Muscle layer of colon (tissue), 2 donors: ENCODE measurements at regions not wholly inside any gene's neighbourhood (a gene's known extent, or its start where the extent isn't known, plus 50 kb on each side); places are given as distances from the start of the nearest gene placed in this dataset.
"Not testable (repeated sequence)": the region's sequence is repeated elsewhere in the genome, so short reads cannot be mapped to it uniquely, and the experiment has no call there.

Experiments used
- H3K27ac ChIP-seq: one replicate; pipeline ENCODE4 v1.7.0; 2013; ENCODE audit warnings: low read depth, mild to moderate bottlenecking, low read length, moderate library complexity
- H3K27me3 ChIP-seq, 2 donors: one replicate each; pipeline ENCODE4 v1.7.0; 2013; ENCODE audit warnings: low read length in 2 of 2, mild to moderate bottlenecking in 2 of 2; ENCODE audit not compliant: insufficient read depth in 2 of 2, control insufficient read depth in 1 of 2
- H3K36me3 ChIP-seq: one replicate; pipeline ENCODE4 v1.7.0; 2013; ENCODE audit warnings: mild to moderate bottlenecking, low read length; ENCODE audit not compliant: insufficient read depth
- H3K4me1 ChIP-seq: one replicate; pipeline ENCODE4 v1.7.0; 2013; ENCODE audit warnings: mild to moderate bottlenecking, low read length; ENCODE audit not compliant: insufficient read depth
- H3K4me3 ChIP-seq, 2 donors: one replicate each; pipeline ENCODE4 v1.7.0; 2013; ENCODE audit warnings: low read length in 2 of 2, low read depth in 1 of 2, mild to moderate bottlenecking in 1 of 2, moderate library complexity in 1 of 2
- H3K9ac ChIP-seq: one replicate; pipeline ENCODE4 v1.7.0; 2013; ENCODE audit warnings: low read length
- H3K9me3 ChIP-seq: one replicate; pipeline ENCODE4 v1.7.0; 2013; ENCODE audit warnings: mild to moderate bottlenecking, low read length
- donor health status: abdominal sarcoma.
- donor health status: Adenocarcinoma of cecum.

DNA sequence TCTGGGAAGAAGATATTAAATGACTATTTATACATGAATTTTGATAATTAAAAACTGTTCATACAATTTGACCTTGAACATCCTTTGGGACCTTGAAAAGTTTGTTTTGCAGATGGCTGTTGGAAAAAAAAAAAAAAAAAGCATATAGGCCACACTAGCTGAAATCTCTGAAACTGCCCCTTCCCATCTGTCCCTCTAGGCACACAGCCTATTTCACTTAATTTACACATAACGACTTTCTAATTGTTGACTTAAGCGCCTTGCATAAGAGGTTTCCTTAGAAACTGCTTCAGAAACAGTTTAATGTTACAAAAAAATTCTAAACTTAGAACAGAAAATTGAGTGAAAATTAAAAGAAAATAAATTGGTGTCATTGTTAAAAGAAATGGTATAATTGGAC lies 131.0 kb downstream of the COX18 start:
- H3K36me3 ChIP-seq = no peaks in the 10 kb centered on the region
- H3K27me3 ChIP-seq = no peaks in the 10 kb centered on the region
- H3K9me3 ChIP-seq = no peaks in the 10 kb centered on the region
- H3K9ac ChIP-seq = no peak overlapping the region
- H3K4me1 ChIP-seq = no peaks in the 10 kb centered on the region
- no peak overlapping the region for H3K27ac ChIP-seq
- H3K4me3 ChIP-seq = no peak overlapping the region

DNA sequence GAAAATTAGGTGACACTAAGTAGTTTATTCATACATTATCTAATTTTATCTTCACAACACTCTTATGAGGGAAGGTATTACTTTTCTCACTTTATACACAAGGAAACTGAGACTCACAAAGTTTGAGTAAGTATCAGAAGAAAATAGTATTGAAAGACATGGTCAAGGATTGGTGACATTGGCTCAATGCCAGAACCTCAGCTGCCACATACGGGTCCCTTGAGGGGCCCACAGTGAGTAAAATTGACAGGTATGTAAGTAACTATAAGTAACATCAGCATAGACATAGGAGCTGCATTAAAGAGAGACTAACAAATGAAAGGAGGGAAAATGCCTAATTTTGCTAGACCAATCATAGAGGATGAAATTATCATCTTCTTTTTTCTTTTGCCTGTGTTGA lies 134.1 kb downstream of the COX18 start:
- Histone ChIP-seq H3K27ac (no peak overlapping the region), H3K4me3 (no peak overlapping the region), H3K9me3 (no peaks in the 10 kb centered on the region), H3K4me1 (no peaks in the 10 kb centered on the region), H3K27me3 (no peaks in the 10 kb centered on the region), H3K36me3 (no peaks in the 10 kb centered on the region), H3K9ac (no peak overlapping the region)

DNA sequence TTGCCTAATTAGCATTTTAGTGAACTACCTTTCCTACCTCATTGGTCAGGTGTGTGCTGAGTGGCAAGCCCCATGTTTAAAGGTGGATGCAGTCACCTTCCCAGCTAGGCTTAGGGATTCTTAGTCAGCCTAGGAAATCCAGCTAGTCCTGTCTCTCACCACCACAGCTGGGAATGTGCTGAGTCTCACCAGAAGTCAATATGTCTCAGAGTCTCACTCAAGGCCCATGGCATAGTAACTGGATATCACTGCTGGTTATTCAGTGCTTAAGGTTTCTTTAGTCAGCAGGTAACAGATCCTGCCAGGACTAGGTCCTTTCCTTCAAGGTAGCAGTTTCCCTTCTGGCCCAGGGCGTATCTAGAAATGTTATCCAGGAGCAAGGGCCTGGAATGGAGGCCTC lies 136.5 kb downstream of the COX18 start:
- Histone ChIP-seq H3K27ac (no peak overlapping the region), H3K36me3 (no peaks in the 10 kb centered on the region), H3K9me3 (no peaks in the 10 kb centered on the region), H3K4me1 (no peaks in the 10 kb centered on the region), H3K4me3 (no peak overlapping the region), H3K27me3 (no peaks in the 10 kb centered on the region), H3K9ac (no peak overlapping the region)

- Histone ChIP-seq H3K9ac (no peak overlapping the region), H3K4me1 (no peaks in the 10 kb centered on the region), H3K27me3 (no peaks in the 10 kb centered on the region), H3K27ac (no peak overlapping the region), H3K4me3 (no peak overlapping the region), H3K36me3 (no peaks in the 10 kb centered on the region), H3K9me3 (no peaks in the 10 kb centered on the region)
These were observed 138.2 kb downstream of the COX18 start for GRCh38 chr4:72931346-72931745.

- H3K27ac ChIP-seq, H3K36me3 ChIP-seq, H3K4me1 ChIP-seq, H3K27me3 ChIP-seq, H3K4me3 ChIP-seq, H3K9ac ChIP-seq, H3K9me3 ChIP-seq: not testable (repeated sequence)
These were observed 139.8 kb downstream of the COX18 start for GRCh38 chr4:72929596-72930274.

GRCh38 chr4:72924814-72925213 lies 144.7 kb downstream of the COX18 start:
- Histone ChIP-seq H3K27me3 (no peaks in the 10 kb centered on the region), H3K9ac (no peak overlapping the region), H3K36me3 (no peaks in the 10 kb centered on the region), H3K4me3 (no peak overlapping the region), H3K9me3 (no peaks in the 10 kb centered on the region), H3K27ac (no peak overlapping the region), H3K4me1 (no peaks in the 10 kb centered on the region)

- H3K27ac ChIP-seq = no peak overlapping the region
- H3K4me1 ChIP-seq = no peaks in the 10 kb centered on the region
- no peak overlapping the region for H3K9ac ChIP-seq
- no peak overlapping the region for H3K4me3 ChIP-seq
- no peaks in the 10 kb centered on the region for H3K36me3 ChIP-seq
- no peaks in the 10 kb centered on the region for H3K9me3 ChIP-seq
- no peaks in the 10 kb centered on the region for H3K27me3 ChIP-seq
These were observed 149.6 kb downstream of the COX18 start for GRCh38 chr4:72919937-72920336.

DNA sequence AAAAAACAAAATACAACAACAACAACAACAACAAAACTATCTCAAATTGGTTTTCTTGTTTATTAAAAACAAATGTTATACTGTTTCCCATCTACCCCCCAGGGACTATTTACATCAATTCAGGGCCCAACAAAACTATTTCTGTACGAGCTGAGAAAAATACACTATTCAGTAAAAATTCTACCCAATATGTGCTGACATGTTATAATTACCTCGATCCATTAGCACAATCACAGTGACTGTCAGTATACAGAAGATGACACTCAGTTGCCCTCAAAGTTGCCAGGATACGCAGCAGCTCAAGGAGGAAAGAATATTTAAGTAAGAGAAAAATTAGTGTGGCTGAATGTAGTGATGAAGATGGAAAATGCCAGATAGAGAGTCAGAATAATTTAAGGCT lies 150.1 kb downstream of the COX18 start:
- Histone ChIP-seq H3K4me3 (no peak overlapping the region), H3K9me3 (no peaks in the 10 kb centered on the region), H3K27me3 (no peaks in the 10 kb centered on the region), H3K9ac (no peak overlapping the region), H3K36me3 (no peaks in the 10 kb centered on the region), H3K4me1 (no peaks in the 10 kb centered on the region), H3K27ac (no peak overlapping the region)

DNA sequence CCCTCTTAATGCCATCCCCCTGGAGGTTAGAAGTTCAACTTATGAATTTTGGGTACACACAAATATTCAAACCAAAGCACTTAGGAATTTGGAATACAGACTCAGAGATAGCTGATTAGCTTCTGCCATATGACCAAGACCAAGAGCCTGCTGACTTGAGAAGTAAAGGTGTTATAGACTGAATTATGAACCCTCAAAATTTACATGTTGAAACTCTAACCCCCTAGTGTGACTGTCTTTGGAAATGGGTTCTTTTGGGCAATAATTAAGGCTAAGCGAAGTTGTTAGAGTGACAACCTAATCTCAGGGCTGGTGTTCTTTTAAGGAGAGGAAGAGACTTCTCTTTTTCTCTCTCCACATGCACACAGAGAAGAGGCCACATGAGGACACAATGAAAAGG lies 151.2 kb downstream of the COX18 start:
- Histone ChIP-seq H3K36me3 (no peaks in the 10 kb centered on the region), H3K27ac (no peak overlapping the region), H3K9me3 (no peaks in the 10 kb centered on the region), H3K9ac (no peak overlapping the region), H3K4me3 (no peak overlapping the region), H3K4me1 (no peaks in the 10 kb centered on the region), H3K27me3 (no peaks in the 10 kb centered on the region)

- H3K27me3 ChIP-seq = no peaks in the 10 kb centered on the region
- H3K9me3 ChIP-seq = no peaks in the 10 kb centered on the region
- no peaks in the 10 kb centered on the region for H3K36me3 ChIP-seq
- no peaks in the 10 kb centered on the region for H3K4me1 ChIP-seq
- H3K4me3 ChIP-seq = no peak overlapping the region
- no peak overlapping the region for H3K9ac ChIP-seq
- no peak overlapping the region for H3K27ac ChIP-seq
These were observed 158.2 kb downstream of the COX18 start for GRCh38 chr4:72911316-72911715.

- no peaks in the 10 kb centered on the region for H3K27me3 ChIP-seq
These were observed 160.1 kb downstream of the COX18 start for GRCh38 chr4:72909461-72909860.

DNA sequence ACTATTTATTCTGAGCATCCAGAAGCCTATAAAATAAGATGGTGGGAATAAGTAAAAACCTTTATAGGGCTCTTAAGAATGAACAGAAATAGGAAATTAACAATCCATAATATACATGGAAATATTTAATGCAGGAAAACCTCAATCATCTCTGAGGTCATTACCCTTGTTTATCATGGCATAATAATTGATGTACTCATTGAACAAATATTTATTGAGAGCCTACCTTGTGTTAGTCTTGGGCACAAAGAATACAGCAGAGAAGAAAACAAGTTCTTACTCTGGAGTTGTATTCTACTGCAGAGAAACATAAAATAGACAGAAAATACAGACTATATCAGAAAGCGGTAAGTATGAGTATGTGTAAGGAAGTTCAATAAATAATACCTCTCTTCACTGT lies 167.2 kb downstream of the COX18 start:
- H3K9me3 ChIP-seq = no peaks in the 10 kb centered on the region
- H3K27me3 ChIP-seq = no peaks in the 10 kb centered on the region
- H3K4me1 ChIP-seq = no peaks in the 10 kb centered on the region
- H3K27ac ChIP-seq = no peak overlapping the region
- no peaks in the 10 kb centered on the region for H3K36me3 ChIP-seq
- no peak overlapping the region for H3K4me3 ChIP-seq
- no peak overlapping the region for H3K9ac ChIP-seq

More at GRCh38 chr4:72909461-72909860, 160.1 kb downstream of the COX18 start:
- Histone ChIP-seq H3K9me3 (no peaks in the 10 kb centered on the region), H3K4me1 (no peaks in the 10 kb centered on the region), H3K36me3 (no peaks in the 10 kb centered on the region), H3K4me3 (no peak overlapping the region), H3K9ac (no peak overlapping the region), H3K27ac (no peak overlapping the region)
